Adipocyte (in vitro differentiated cells): ENCODE measurements at regions not wholly inside any gene's neighbourhood (a gene's known extent, or its start where the extent isn't known, plus 50 kb on each side); places are given as distances from the start of the nearest gene placed in this dataset.

Source experiments
- DNase-seq: peaks from one replicate; pipeline ENCODE4 v3.0.0-alpha.2; 2015; ENCODE audit warnings: low read depth
- H3K27me3 ChIP-seq: replicated peaks from 2 replicates; pipeline ENCODE4 v1.7.0; 2013; ENCODE audit warnings: mild to moderate bottlenecking, low read length, moderate library complexity; ENCODE audit not compliant: control insufficient read depth, insufficient read depth
- H3K36me3 ChIP-seq: 2 replicates; pipeline ENCODE4 v1.7.0; 2013; ENCODE audit warnings: low read length, mild to moderate bottlenecking, moderate library complexity; ENCODE audit not compliant: control insufficient read depth, insufficient read depth, severe bottlenecking
- H3K4me1 ChIP-seq: 2 replicates; pipeline ENCODE4 v1.7.0; 2013; ENCODE audit warnings: mild to moderate bottlenecking, low read length, moderate library complexity; ENCODE audit not compliant: control insufficient read depth, insufficient read depth
- H3K4me3 ChIP-seq: 2 replicates; pipeline ENCODE4 v1.7.0; 2013; ENCODE audit warnings: mild to moderate bottlenecking, low read length, moderate library complexity
- H3K9ac ChIP-seq: 2 replicates; pipeline ENCODE4 v1.7.0; 2013; ENCODE audit warnings: mild to moderate bottlenecking, low read length, moderate library complexity
- H3K9me3 ChIP-seq: 2 replicates; pipeline ENCODE4 v1.7.0; 2013; ENCODE audit warnings: mild to moderate bottlenecking, low read length, moderate library complexity; ENCODE audit not compliant: control insufficient read depth

GRCh38 chr6:76706086-76706485 lies 633.6 kb upstream of the IMPG1 start:
- H3K4me3 ChIP-seq: no peak overlapping the region
- no peak overlapping the region for H3K9ac ChIP-seq
- H3K36me3 ChIP-seq: no peaks in the 10 kb centered on the region
- no peaks in the 10 kb centered on the region for H3K4me1 ChIP-seq
- no peaks in the 10 kb centered on the region for H3K27me3 ChIP-seq
- no peak for DNase-seq
- H3K9me3 ChIP-seq: no peaks in the 10 kb centered on the region

- H3K4me1 ChIP-seq: no peaks in the 10 kb centered on the region
- DNase-seq: no peak
Measured at GRCh38 chr6:76703786-76704185, 631.3 kb upstream of the IMPG1 start.

DNA sequence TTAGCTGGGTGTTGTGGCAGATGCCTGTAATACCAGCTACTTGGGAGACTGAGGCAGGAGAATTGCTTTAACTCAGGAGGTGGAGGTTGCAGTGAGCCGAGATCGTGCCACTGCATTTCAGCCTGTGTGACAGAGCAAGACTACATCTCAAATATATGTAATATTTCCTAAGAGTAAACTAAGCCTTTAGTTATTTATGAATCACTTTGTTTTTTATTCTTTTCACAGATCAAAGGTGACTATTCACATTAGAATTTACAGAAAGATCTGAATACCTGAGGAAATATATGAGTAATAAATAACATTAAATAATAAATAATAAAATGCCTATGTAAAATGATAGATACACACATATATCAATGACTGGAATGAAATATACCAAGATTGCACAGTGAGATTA lies 630.8 kb upstream of the IMPG1 start:
- Histone ChIP-seq H3K36me3 (no peaks in the 10 kb centered on the region), H3K27me3 (no peaks in the 10 kb centered on the region), H3K9me3 (no peaks in the 10 kb centered on the region), H3K4me1 (no peaks in the 10 kb centered on the region), H3K9ac (no peak overlapping the region), H3K4me3 (no peak overlapping the region)
- no peak for DNase-seq

More at GRCh38 chr6:76703786-76704185, 631.3 kb upstream of the IMPG1 start:
- no peaks in the 10 kb centered on the region for H3K36me3 ChIP-seq
- H3K9me3 ChIP-seq: no peaks in the 10 kb centered on the region
- H3K9ac ChIP-seq: no peak overlapping the region
- no peaks in the 10 kb centered on the region for H3K27me3 ChIP-seq
- no peak overlapping the region for H3K4me3 ChIP-seq

DNA sequence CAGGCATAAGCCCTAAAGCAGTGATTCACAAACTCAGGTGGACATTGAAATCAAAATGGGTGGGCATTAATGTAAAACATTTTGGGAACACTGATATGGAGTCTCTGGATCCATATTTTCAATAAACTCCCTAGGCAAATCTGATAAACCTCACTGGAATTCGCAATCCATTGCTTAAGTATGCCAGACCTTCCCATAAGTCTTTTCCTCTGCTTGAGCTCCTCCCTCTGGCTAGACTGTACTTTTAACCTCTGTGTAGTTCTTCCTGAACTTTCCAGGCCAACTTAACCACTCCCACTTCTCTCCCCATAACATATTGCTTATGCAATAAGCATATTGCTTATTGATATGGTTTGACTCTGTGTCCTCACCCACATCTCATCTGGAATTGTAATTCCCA lies 629.7 kb upstream of the IMPG1 start:
- Histone ChIP-seq H3K4me1 (no peaks in the 10 kb centered on the region), H3K9me3 (no peaks in the 10 kb centered on the region), H3K36me3 (no peaks in the 10 kb centered on the region), H3K27me3 (no peaks in the 10 kb centered on the region), H3K4me3 (no peak overlapping the region), H3K9ac (no peak overlapping the region)
- peak; percentile 24 for DNase-seq

DNA sequence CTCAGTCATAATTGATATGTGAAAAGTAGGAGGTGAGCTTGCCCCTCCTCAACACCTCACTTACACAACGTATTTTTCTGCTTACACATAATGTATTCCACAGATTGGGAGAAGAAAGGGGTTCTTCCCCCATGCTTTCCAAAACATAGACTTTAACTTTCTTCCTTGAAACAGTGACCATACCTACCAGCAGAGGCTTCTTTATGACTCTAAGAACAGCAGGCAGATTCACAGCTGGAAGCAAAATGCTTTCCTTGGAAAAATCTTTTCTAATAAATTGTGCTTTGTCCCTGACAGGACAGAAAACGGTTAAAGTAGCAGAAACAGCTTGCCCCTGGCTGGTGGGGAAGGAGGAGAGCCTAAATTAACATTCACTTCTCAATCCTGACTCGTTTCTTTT lies 629.1 kb upstream of the IMPG1 start:
- Histone ChIP-seq H3K9ac (no peak overlapping the region), H3K27me3 (no peaks in the 10 kb centered on the region), H3K4me3 (no peak overlapping the region), H3K36me3 (no peaks in the 10 kb centered on the region), H3K4me1 (no peaks in the 10 kb centered on the region), H3K9me3 (no peaks in the 10 kb centered on the region)
- DNase-seq: peak; percentile 22

GRCh38 chr6:76697585-76697984 lies 625.1 kb upstream of the IMPG1 start:
- DNase-seq: peak; percentile 23

DNA sequence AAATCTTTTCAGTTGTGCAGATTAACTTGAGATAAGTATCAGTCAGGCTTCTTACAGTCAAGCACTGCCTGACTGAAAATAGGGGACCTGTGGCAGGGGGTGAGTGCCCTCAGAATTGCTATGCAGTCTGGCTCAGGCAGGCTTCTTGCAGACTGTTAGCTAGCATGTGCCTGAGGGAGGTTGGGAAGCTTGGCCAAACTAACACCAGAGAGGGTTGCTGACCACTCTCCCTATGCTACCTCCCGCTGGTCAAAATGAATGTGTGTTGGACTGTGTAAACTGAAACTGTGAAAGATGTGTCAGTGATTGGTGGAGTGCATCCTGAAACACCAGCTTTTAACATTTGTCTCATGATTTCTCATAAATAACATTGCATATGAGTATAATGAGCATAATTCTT lies 622.3 kb upstream of the IMPG1 start:
- H3K9ac ChIP-seq: no peak overlapping the region
- DNase-seq: no peak
- no peaks in the 10 kb centered on the region for H3K4me1 ChIP-seq
- H3K9me3 ChIP-seq: no peaks in the 10 kb centered on the region
- H3K4me3 ChIP-seq: no peak overlapping the region
- H3K36me3 ChIP-seq: no peaks in the 10 kb centered on the region
- no peaks in the 10 kb centered on the region for H3K27me3 ChIP-seq

More at GRCh38 chr6:76697585-76697984, 625.1 kb upstream of the IMPG1 start:
- Histone ChIP-seq H3K9me3 (no peaks in the 10 kb centered on the region), H3K4me3 (no peak overlapping the region), H3K4me1 (no peaks in the 10 kb centered on the region), H3K36me3 (no peaks in the 10 kb centered on the region), H3K27me3 (no peaks in the 10 kb centered on the region), H3K9ac (no peak overlapping the region)

DNA sequence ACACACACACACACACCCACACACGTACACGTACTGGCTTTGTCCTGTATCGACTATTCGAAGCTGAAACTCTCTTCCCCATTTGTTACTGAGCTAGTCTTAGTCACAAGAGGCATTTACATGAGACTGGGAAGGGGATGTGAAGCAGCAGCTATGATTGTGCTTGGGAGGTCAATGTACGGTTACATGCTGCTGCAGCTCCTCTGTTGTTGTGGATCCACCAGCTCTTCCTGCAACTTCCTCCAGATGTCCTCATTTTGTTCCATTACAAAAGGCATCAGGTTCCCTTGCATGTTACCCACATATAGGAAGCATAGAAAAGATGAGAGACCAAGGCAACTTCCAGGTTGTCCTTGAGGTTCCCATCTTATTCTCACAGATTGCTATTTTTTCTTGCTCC lies 612.4 kb upstream of the IMPG1 start:
- Histone ChIP-seq H3K9ac (no peak overlapping the region), H3K36me3 (no peaks in the 10 kb centered on the region), H3K4me1 (peaks cover 6% of the 10 kb centered on the region), H3K4me3 (no peak overlapping the region), H3K9me3 (no peaks in the 10 kb centered on the region), H3K27me3 (no peaks in the 10 kb centered on the region)
- DNase-seq: no peak

DNA sequence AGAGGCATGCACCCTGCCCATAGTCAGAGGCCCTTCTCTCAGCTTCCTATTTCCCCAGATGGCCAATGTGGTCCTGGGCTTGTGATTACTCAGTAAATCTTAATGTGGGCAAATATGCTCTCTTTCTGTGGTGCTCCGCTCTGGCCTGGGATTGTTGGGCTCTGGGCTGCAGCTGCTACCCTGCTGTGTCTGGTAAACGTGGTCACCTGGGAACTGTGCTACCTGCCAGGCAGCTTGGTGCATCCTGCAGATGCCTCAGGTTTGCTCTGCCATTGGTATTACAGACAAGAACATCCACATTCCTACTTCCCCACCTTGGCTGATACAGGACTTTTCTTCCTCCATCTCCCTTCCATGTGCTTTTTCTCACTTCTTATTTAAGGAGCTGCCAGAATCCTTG lies 611.5 kb upstream of the IMPG1 start:
- Histone ChIP-seq H3K36me3 (no peaks in the 10 kb centered on the region), H3K27me3 (no peaks in the 10 kb centered on the region), H3K4me1 (peaks cover 6% of the 10 kb centered on the region), H3K9me3 (no peaks in the 10 kb centered on the region), H3K4me3 (no peak overlapping the region), H3K9ac (no peak overlapping the region)
- DNase-seq: no peak

- Histone ChIP-seq H3K9me3 (no peaks in the 10 kb centered on the region), H3K4me1 (peaks cover 6% of the 10 kb centered on the region), H3K4me3 (no peak overlapping the region), H3K27me3 (no peaks in the 10 kb centered on the region), H3K36me3 (no peaks in the 10 kb centered on the region), H3K9ac (no peak overlapping the region)
- DNase-seq: peak; percentile 70
Measured at GRCh38 chr6:76682842-76683241, 610.4 kb upstream of the IMPG1 start.

DNA sequence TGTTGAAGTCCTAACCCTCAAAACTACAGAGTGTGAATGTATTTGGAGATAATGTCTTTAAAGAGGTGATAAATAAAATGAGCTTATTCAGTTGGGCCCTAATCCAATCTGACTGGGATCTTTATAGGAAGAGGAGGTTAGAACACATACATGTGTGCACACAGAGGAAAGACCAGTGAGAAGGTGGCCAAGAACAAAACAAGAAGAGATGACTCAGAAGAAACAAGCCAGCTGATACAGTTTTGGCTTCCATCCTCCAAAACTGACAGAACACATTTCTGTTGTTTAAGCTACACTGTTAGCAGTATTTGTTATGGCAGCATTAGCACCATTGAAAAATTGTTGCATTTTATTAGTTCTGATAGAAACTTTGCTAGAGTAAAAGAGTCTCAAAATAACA lies 609.3 kb upstream of the IMPG1 start:
- Histone ChIP-seq H3K36me3 (no peaks in the 10 kb centered on the region), H3K27me3 (no peaks in the 10 kb centered on the region), H3K9me3 (no peaks in the 10 kb centered on the region), H3K4me1 (peaks cover 6% of the 10 kb centered on the region), H3K4me3 (no peak overlapping the region), H3K9ac (no peak overlapping the region)
- peak; percentile 37 for DNase-seq

- Histone ChIP-seq H3K27me3 (no peaks in the 10 kb centered on the region), H3K36me3 (no peaks in the 10 kb centered on the region), H3K4me1 (peaks cover 4% of the 10 kb centered on the region), H3K4me3 (no peak overlapping the region), H3K9me3 (no peaks in the 10 kb centered on the region), H3K9ac (no peak overlapping the region)
- no peak for DNase-seq
Measured at GRCh38 chr6:76677017-76677416, 604.6 kb upstream of the IMPG1 start.
